NCI-H2029 (cell line): ENCODE measurements at regions not wholly inside any gene's neighbourhood (a gene's known extent, or its start where the extent isn't known, plus 50 kb on each side); places are given as distances from the start of the nearest gene placed in this dataset.
"Not testable (repeated sequence)": the region's sequence is repeated elsewhere in the genome, so short reads cannot be mapped to it uniquely, and the experiment has no call there.

ENCODE experiments used
- DNase-seq: peaks from one replicate; lab custom pipeline; 2025; lab: John Stamatoyannopoulos, UW

DNA sequence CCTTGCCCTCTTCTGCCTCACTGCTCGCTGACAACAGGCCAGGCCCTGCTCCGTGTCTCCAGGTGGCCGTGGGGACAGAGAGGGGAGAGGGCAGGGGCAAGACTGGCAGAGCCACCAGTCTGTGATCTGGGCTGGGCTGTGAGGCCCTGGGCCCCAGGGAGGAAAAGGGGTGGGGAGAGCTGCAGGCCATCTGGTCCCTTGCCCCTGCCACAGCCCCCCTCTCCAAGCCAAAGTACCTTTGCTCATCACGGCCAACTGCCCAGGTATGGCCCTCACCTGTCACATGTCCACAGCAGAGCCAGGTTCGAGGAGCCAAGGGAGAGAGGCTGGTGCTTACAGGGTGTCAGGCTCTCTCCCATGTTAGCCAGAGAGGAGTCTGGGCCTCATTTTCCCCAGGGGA lies 91.4 kb upstream of the LHX1 start:
- DNase-seq = no peak

DNA sequence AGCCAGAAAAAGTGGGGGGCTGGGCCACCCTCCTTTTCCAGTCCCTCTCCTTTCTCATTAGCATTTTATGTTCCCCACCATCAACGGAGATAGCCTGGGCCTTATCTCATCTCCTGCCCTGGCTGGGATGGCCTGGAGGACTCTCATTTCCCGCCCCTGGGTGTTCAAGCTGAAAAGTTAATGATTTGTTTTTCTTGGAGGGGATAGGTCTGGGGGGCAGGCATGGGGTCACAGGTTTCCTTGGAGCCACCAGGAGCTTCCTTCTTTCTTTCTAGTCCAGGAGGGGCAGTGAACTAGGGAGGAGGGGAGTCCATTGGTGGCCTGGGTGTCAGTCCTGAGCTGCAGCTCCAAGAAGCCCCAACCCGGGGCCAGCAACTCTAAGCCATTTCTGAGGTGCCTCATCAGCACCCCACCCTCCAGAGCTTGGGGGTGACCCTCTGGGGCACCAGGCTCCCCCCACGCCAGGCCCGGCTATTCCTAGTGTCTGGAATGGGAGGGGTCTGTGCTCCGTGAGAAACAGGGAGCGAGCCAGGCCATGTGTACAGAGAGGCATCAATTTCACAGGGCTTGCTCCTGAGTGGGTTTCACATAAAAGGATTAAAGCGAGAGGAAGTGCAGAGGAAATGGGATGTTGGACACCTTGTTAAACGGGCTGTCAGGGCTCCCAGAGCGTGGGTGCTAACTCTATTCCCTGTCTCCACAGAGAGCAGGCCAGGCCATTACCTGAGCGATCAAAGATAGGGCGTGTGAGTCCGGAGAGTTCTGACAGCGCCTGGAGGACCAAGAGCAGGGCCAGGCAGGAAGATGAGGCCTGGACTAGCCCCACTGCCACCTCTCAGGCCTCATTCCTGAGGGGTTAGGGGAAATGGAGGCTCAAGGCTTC lies 90.6 kb upstream of the LHX1 start:
- no peak for DNase-seq

DNA sequence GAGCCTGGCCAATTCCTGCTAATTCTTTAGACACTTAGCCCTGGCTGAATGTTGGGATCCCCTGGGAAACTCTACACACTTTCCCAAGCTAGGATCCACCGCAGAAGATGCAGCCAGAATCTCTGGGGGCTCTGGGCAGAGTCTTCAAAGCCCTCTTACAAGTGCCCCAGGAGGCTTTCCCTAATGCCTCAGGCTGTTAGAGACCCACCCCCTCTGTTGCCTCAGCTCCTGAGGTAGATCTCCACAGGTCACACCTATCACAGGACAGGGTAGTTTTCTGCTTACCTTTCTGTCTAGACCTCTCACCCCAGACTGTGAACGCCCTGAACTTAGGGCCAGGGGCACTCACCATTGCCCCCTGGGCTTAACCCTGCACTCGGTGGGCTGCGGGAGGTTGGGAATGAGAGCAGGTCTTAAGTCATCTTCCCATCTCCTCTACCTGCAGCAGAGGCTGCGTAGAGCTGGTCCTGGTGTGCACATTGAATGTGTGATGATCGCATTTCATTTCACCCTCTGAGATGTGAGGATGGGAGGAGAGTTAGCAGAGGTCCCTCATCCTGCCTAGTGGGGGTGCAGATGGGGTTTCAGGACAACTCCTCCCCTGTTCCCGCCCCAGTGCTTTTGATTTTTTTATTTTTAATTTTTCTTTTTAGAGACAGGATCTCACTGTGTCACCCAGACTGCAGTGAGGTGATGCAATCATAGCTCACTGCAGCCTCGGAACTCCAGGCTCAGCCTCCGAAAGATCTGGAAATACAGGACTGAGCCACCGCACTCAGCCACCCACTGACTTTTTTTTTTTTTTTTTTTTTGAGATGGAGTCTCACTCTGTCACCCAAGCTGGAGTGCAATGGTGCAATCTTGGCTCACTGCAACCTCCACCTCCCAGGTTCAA lies 89.0 kb upstream of the LHX1 start:
- DNase-seq = no peak

DNA sequence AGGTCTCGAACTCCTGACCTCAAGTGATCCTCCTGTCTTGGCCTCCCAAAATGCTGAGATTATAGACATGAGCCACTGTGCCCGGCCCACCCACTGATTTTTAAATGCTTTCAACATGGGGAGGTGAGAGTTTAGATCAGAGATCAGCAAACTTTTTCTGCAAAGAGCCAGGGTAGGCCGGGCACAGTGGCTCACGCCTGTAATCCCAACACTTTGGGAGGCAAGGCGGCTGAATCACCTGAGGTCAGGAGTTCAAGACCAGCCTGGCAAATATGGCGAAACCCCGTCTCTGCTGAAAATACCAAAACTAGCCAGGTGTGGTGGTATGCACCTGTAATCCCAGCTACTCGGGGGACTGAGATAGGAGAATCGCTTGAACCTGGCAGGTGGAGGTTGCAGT lies 88.3 kb upstream of the LHX1 start:
- not testable (repeated sequence) for DNase-seq

DNA sequence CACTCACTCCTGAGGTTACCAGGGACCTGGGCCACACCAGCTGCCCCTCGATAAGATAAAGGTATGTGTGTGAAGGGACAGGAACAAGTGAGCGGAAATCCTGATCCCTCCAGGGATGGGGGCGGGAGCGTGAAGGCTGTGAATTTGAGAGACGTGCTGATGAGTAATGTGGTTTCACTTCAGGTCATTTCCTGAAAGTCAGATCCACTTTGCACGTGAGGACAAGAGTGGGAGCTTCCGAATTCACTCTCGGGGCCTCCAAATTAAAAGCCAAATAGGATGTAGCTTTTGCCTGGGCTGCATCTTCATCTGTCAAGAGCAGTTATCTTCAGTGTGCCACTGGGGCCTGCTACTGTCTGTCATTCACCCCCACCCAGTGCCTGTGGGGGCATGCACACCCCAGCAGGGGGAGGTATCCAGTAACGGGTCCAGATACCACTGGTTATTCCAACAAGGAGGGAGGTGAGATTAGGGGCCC lies 87.4 kb upstream of the LHX1 start:
- no peak for DNase-seq

DNA sequence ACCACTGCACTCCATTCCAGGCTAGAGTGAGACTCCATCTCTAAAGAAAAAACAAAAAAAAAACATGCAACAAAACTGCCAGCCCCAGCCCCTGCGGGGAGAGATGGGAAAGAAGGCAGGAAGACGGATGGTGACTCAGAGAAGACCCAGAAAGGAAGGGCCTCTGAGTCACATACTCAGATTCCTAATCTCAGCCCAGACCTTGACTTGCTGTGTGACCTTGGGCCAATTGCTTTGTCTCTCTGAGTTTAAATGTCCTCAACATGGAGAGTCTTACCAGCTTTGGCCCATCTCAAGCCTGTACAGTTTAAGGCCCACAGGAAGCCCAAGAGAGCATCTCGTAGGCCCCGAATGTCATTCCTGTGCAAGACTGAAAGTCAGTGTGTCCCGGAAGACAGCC lies 86.5 kb upstream of the LHX1 start:
- DNase-seq = no peak

DNA sequence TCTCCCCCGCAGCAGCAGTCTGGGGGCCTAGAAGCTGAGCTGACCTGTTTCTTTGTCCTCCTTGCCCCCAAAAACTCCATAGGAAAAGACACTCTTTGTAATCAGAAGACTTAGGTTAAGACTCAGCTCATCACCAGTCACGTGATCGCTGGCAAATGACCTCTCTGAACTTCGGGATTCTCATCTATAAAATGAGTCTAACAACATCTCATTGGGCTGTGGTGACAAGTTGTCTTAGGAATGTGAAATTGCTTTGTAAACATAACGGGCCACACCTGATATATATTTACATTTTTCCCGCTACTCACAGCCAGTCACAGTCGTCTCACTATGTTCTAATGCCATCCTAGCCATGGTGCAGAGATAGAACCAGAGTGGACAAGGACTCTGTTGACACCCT lies 86.0 kb upstream of the LHX1 start:
- no peak for DNase-seq

DNA sequence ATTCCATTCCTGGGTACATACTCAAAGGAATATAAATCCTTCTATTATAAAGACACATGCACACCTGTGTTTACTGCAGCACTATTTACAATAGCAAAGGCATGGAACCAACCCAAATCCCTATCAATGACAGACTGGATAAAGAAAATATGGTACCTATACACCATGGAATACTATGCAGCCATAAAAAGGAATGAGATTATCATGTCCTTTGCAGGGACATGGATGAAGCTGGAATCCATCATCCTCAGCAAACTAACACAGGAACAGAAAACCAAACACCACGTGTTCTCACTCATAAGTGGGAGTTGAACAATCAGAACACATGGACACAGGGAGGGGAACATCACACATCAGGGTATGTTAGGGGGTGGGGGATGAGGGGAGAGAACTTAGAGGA lies 84.8 kb upstream of the LHX1 start:
- not testable (repeated sequence) for DNase-seq

DNA sequence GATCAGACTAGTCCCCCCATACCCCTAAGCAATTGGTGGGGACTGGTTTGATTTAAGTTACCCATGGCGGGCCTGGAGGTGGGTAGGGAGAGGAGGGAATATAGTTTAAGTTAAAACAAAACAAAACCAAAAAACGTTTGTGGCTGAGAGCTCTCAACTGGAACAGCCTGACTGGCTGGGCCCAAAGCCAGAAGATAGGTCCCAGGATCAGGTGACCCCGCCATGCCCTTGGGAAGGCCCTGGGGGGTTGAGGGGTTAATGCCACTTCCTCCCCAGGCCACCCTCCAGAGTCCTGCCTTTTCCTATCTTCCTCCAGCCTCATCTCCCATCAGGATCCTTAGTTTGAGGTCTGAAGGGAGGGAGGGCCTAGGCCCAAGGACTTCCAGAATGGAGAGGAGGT lies 82.3 kb upstream of the LHX1 start:
- no peak for DNase-seq

DNA sequence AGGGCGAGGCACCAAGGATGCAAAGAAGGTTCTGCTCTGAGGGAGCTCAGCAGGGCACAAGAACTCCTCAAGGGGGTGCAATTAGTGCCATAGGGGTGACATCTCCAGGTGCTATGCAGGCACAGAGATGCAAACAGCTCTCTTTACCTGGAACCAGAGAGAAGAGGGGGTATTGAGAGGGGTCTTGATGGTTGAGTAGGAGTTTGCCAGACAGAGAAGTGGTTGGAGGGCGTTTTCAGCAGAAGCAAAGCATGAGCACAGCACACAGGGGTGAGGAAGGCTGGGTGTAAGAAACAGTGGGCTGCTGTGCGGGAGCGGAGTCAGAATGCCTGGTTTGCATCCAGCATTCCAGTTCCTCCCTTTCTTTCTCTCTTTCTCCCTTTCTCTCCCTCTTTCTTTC lies 81.8 kb upstream of the LHX1 start:
- DNase-seq = no peak

DNA sequence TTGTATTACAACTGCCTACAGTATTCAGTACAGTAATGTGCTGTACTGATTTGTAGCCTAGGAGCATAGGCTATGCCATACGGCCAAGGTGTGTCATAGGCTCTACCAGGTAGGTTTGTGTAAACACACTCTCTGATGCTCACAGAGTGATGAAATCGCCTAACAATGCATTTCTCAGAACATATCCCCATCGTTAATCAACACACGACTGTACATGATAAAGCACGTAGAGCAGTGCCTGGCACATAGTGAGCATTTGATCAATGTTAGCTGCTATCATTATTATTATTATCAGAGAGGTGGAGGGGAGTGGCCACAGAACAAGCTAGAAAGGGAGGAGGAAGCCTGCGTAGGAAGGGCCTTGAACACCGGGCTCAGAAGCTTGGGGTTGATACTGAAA lies 81.1 kb upstream of the LHX1 start:
- no peak for DNase-seq

DNA sequence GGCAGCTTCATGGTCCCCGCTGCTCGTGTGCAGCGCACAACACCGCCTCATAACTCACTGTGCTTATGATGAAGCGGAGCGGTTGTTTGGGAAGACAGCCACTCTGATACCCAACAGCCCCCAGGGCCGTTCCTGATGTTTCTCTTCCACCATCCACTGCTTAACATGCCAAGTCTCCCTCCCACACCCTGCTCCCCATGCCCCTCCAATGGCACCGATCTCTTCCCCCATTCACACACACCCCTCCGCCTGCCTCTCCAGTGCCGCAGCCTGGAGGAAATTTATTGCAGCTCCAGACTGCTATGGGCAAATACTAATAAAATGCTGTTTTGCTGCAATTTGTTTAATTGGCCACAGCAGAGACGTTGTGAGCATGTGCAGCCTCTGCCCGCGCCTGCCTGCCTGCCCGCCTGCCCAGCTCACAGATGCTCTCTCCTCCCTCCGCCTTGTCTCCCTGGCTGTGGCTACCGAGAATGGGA lies 80.3 kb upstream of the LHX1 start:
- DNase-seq = no peak

DNA sequence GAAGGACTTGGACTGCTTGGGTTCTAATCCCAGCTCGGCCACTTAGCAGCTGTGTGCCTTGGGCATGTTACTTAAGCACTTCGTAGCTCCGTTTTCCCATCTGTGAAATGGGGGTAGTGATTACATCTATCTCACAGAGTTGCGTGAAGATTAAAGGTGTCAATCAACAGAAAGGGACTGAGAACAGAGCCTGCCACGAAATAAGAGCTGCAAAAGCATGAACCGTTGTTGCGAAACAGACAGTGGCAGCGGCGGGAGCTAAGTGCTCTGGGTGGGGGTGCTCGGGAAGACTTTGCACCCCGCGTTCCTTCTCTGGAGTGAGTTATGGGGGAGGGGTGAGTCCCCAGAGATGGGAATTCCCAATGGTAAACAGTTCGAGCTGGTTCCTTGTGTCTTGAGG lies 79.6 kb upstream of the LHX1 start:
- no peak for DNase-seq

DNA sequence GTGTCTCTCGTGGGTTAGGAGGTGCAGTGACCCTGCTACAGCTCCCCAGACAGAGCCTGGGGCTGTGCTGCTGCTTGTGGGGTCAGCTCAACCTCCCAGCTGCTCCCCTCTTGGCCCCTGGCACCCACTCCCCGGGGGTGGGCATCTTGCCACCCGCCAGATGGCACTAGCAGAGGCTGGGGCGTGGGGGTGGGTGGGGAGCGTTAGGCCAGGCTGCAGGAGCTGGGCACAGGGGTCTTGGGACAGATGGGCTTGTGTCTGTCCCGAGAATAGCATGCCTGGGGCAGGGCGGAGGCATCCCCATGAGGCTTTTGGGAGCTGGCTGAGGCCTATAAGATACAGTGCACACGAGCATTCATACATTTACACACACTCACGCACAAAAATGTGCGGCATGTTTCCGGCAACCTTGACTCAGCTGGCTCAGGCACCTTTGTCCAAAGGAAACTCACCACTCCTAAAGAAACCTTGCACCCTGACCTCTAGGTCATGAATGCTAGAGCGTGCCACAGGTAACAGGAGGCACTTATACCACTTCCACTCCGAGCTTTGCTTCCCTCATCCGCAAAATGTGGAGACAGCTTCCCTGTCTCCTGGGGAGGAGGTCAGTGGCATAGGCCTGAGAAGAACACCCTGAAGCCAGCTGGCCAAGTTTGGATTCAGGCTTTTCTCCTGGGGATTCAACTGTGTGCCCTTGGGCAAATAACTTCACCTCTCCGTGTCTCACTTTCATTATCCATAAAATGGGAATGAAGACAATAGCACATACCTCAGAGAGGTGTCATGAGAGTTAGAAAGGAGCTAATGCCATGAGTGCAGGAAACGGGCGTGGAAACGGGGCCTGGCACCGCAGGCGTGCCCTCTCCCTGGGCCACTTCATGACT lies 78.9 kb upstream of the LHX1 start:
- DNase-seq = no peak

DNA sequence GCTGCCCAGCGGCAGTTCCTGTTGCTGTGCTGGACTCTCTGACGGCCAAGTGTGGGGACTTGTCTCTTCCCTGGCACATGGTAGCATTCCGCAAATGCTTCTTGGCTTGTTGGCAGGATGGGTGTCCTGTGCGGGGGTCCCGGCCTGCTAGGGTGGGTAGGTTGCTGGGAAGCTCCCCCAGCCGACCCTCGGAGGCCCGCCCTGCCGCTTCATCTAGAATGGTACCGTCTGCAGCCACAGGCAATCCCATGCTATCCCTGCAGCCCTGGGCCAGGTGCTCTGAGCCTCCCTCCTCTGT lies 78.3 kb upstream of the LHX1 start:
- DNase-seq = no peak

DNA sequence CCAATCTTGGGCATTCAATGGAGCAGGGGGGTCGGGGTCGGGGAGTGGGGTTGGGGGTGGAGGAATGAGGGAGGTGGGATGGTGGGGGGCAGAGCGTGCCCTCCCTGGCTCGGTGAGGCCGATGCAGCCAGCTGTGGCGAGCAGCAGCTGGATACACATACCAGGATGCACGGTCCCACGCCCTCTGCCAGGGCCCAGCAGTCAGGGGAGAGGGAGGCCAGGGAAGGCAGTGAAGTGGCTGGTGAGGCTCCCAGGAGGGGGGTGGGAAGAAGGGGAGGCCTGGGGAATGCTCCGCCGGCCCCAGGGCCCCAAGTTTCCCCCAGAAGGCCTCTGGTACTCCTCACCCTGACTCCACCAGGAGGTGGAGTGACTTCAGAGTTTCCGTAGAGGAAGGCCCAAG lies 77.6 kb upstream of the LHX1 start:
- no peak for DNase-seq

DNA sequence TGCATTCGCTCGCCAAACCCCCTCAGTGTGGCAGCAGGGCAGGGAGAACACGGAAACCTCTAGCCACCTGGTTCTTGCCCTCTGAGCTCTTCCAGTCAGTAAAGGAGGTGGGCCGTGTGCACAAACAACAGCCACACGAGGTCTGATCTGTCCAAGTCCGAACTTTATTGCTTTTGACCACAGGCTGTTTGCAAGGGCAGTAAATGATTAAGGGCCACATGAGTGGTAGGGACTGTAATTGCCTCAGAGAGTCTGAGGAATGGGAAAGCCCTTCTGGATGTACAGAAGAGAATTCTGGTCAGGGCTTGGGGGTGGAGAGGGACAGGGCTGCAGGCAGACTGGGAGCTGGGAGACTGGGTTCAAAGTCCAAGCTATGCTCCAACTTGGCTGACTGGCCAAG lies 75.7 kb upstream of the LHX1 start:
- DNase-seq = no peak

DNA sequence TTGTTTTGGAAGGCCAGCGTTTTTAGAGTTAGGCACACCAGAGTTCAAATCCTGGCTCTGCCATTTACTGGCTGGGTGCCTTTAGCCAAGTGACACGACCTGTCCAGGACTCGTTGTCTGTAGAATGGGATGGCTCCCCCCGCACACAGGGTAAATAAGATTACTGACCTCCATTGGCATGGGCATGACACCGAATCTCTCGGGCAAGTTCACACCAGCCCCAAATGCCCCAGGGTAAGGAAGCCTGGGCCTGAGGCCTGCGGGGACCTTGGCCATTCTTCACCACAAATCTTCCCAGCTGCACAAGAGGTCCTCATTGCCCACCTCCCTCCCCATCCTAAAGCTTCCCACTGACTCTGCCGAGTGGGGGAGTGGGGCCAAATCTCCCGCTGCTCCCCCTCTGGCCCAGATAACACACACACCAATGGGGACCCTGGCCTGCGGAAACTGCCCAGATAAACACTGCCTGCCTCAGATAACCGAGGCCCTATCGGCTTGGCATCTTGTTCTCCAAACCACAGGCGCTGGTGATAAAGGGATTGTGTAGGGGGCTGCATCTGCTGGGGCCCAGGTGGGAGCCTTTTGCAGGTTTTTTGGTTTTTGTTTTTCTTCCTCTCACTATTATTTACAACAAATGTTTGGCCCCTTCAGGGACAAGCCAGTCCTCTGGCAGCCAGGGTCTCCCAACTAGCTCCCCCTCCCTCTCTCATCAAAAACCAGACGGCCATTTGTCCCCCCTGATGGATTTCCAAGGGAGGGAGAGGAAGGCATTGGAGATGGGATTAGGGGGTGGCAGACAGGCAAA lies 75.0 kb upstream of the LHX1 start:
- no peak for DNase-seq

DNA sequence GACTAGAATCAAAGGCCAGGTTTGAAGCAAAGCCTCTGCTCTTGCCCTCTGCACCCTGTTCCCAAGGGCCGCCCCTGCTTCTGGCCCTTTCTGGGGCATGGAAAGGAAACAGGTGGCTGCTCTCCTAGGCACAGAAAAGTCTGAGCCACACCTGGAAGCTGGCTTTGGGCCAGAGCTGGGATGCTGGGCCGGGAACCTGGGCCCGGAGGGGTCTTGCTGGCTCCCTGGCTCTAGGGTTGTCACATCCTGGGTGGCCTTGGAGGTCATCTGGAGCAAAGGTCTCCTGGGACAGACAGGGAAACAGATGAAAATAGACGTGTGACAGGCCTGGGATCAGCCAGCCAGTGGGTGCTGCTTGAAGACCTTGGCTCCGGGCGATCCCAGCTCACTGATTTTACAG lies 74.1 kb upstream of the LHX1 start:
- no peak for DNase-seq

DNA sequence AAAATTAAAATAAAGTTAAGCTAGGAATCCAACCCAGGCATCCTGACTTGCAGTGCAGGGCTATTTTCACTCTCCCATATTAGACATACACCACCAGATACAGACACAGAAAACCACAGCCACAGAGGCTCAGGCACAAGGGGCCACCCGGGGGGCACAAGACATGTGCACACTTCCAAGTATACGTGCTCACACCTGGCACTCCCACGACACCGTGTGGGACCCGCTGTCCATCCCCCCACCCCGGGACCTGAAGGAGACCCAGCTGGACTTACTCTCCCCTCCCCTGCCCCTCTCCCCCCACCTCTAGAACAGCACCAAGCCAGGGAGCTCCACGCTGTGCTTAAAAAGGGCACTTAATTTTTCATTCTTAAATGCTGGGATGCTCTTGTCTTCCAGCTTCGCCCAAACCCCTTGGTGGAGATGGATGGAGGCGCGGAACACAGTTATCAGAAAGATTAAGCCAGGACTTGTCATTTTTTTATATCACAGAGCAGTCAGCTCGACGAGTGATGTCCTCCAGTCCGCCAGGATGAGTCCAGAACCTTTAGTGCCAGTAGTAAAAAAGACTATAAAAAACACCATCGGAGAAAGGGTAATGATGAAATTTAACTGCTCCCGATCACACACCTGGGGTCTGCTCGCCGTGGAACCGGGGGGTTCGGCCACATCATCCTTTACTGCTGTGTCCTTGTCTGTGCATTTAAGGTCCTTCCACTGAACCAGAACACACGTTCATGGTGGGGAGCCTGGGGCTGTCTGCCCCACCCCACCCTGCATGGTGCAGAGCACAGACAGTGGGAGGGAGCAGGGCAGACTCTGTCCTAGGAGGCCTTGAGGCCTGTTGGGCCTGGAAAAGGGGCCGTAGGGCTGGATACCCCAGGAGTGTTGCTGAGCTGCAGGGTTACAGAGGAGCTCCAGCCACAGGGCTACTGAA lies 73.3 kb upstream of the LHX1 start:
- DNase-seq = no peak
